GM19438 (cell line): ENCODE measurements at regions not wholly inside any gene's neighbourhood (a gene's known extent, or its start where the extent isn't known, plus 50 kb on each side); places are given as distances from the start of the nearest gene placed in this dataset.
"Not testable (repeated sequence)": the region's sequence is repeated elsewhere in the genome, so short reads cannot be mapped to it uniquely, and the experiment has no call there.

Source experiments
- ATAC-seq: cut with Tn5 transposase; IDR thresholded peaks from one replicate; pipeline ENCODE4 v1.9.1; 2021; ENCODE audit warnings: low read depth; ENCODE audit not compliant: unreplicated experiment

- no peak for ATAC-seq
These were observed 57.0 kb upstream of the MSN start for GRCh38 chrX:65610481-65610880.

GRCh38 chrX:65610040-65610439 lies 57.4 kb upstream of the MSN start:
- no peak for ATAC-seq

DNA sequence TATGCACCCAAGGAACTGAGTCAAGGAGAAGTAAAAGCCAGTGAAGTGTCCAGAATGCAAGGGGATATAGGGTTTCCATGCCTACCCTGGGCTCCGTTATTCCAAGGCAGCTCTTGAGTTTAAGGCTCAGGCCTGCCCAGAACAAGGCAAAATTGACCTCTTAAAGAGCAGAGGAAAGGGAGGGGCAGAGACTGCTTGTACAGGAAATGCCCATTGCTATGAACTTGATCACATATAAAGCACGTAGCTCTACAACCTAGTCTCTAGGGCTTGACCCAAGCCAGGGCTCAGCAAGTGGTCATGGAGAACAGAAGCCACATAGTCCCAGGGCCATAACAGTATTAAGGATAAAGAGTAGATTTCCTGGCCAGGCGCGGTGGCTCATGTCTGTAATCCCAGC lies 58.2 kb upstream of the MSN start:
- no peak for ATAC-seq

- ATAC-seq: no peak
These were observed 59.4 kb upstream of the MSN start for GRCh38 chrX:65608026-65608425.

- no peak for ATAC-seq
These were observed 60.2 kb upstream of the MSN start for GRCh38 chrX:65607070-65607742.

GRCh38 chrX:65602221-65602560 lies 65.3 kb upstream of the MSN start:
- no peak for ATAC-seq

GRCh38 chrX:65601530-65602220 lies 65.8 kb upstream of the MSN start:
- peak; percentile 65 for ATAC-seq

- ATAC-seq: no peak
These were observed 66.3 kb upstream of the MSN start for GRCh38 chrX:65601126-65601525.

DNA sequence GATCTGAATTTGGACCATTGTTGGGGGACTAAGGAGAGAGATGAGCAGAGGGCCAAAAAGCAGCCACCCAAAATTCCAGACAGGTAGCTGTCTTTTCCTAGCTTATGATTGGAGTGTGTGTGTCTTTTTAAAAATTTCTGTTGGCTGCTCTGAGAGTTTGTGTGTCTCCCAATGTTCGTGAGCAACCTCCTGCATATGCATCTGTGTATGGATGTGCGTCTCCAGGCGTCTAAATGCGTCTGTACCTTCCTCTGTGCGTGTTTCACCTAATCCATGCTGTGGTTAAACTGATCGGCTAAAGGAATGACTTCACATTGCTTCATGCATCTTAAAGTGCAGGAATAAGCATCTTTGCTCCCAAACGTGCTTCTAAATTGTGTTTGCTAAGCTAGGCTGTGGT lies 65.5 kb upstream of the LAS1L start:
- ATAC-seq: no peak

- no peak for ATAC-seq
These were observed 64.1 kb upstream of the LAS1L start for GRCh38 chrX:65598559-65599147.

GRCh38 chrX:65596270-65597034 lies 61.9 kb upstream of the LAS1L start:
- ATAC-seq: peak; percentile 54

DNA sequence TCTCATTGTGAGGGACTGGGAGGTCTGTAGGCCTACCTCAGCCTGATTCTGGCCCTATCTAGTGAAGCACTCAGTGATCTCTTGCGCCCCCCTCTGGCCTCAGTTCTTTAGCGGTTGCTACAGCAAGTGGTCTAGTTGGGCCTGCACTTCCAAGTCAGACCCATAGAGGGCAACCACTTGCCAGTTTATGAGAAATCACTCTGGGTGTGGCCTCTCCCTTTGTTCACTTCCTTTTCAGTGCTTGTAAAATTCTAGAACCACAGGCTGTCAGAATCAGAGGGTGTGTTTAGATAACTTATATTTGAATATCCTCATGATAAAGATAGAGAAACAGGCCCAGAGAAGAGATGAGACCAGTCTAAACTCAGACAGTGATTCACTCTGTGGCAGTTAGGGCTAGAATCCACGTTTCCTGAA lies 60.9 kb upstream of the LAS1L start:
- peak; percentile 75 for ATAC-seq

DNA sequence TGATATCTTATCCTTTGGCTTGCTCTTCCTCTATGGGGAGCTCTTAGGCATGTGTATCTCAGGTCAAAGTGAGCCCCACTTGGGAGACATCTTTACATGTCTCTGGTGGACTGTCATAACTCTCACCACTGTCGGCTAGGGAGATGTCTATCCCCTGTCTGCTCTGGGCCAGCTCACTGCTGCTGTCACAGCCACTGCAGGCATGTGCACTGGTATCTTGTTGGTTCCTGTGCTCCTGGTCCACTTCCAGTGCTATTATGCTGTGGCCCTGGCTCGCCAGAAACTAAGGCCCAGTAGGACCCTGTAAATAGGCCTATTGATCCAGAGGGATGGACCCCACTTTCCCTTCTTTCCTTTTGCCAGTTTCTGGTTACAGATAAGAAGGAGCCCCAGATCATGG lies 56.6 kb upstream of the LAS1L start:
- ATAC-seq: no peak

GRCh38 chrX:65589304-65589703 lies 54.7 kb upstream of the LAS1L start:
- no peak for ATAC-seq

DNA sequence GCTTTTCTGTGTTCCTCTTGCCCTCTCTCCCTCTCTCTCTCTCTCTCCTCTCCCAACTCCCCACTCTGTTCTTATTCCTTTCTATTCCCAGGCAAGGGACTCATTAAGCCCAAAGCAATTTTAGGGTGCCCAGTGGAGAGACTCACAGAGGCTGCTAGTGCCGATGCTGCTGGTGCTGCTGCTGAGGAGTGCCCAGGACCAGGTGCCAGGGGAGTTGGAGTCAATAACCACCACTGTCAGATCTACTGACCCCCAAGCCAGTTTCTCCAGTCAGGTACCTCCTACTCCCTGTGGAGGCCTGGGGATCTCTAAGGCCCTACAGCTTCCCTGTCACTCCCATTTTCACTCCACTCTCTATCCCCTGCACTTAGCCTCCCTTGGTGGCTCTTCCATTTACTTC lies 54.2 kb upstream of the LAS1L start:
- ATAC-seq: no peak

DNA sequence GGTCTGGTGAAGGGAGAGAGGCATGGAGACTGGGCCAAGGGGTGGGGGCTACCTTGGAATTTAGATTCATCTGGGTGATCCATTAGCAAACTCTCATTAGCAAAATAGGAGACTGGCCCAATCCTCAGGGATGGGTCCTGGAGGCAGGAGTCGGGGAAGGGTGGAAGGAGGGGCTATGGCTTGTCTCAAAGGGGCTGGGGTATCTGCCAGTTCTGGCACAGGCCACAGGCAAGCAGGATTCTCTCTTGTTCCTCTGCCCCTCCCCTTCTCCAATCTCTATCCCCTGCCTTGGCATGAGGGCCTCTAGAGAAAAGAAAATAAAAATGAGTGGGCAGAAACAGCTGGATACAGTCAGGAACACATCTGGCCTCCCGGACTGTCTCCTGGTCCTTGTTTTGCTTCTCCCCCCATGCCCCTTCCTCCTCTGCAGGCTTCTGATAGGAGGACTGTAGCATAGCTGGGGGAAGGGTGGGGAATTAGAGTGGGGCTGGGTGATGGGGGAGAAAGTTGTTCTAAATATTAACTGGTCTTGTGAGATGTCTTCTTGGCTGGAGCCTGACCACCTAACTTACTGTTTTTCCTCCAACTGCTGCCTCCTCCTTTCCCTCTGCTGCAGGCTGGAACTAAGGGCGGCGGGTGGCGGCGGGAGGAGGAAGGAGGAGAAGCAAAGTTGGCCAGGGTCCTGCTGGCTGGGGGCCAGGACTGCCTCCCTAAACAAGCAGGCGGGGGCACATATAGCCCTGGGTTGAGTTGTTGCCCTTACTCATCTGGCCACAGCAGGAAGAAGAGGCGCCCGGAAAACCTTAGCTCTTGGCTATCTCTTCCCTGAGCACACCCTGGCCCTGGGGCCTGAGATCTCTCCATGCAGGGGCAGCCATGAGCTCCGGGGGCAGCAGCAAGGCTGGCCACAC lies 53.3 kb upstream of the LAS1L start:
- no peak for ATAC-seq

- ATAC-seq: no peak
These were observed 51.9 kb upstream of the LAS1L start for GRCh38 chrX:65586491-65586890.

- ATAC-seq: not testable (repeated sequence)
These were observed 50.6 kb upstream of the LAS1L start for GRCh38 chrX:65585226-65585625.
